Hepatocyte (in vitro differentiated cells): ENCODE measurements at regions not wholly inside any gene's neighbourhood (a gene's known extent, or its start where the extent isn't known, plus 50 kb on each side); places are given as distances from the start of the nearest gene placed in this dataset.

Source experiments
- CTCF ChIP-seq: fragments of 200-600 bp; sonication (generic); IDR thresholded peaks from 2 replicates; pipeline ENCODE4 v1.5.1; 2016; ENCODE audit warnings: antibody characterized with exemption, mild to moderate bottlenecking; ENCODE audit not compliant: poor library complexity
- EZH2 ChIP-seq: fragments of 200-600 bp; sonication (generic); IDR thresholded peaks from 2 replicates; pipeline ENCODE4 v1.6.1; 2016; ENCODE audit warnings: antibody characterized with exemption, mild to moderate bottlenecking, borderline replicate concordance
- EZH2phosphoT487 ChIP-seq: fragments of 200-600 bp; sonication (generic); IDR thresholded peaks from one replicate; pipeline ENCODE4 v1.6.1; 2018; ENCODE audit warnings: antibody characterized with exemption, mild to moderate bottlenecking, low read depth, moderate library complexity; ENCODE audit not compliant: unreplicated experiment, severe bottlenecking

GRCh38 chr15:39066677-39067076 lies 502.1 kb upstream of the RASGRP1 start:
- no peak for TF ChIP-seq EZH2
- TF ChIP-seq CTCF, result no peak
- TF ChIP-seq EZH2phosphoT487, result no peak
